Breast epithelium (tissue), 3 donors: ENCODE measurements at regions not wholly inside any gene's neighbourhood (a gene's known extent, or its start where the extent isn't known, plus 50 kb on each side); places are given as distances from the start of the nearest gene placed in this dataset.

Experiments
- POLR2A ChIP-seq: fragments of 450-650 bp; IDR thresholded peaks from one replicate; pipeline ENCODE4 v1.6.1; 2016; ENCODE audit warnings: antibody characterized with exemption, mild to moderate bottlenecking, moderate library complexity
- TF ChIP-seq, protein P1 (sequence below), 3 donors: fragments of 450-650 bp; IDR thresholded peaks; one replicate each; pipeline ENCODE4 v1.5.1; 2016 to 2017; ENCODE audit warnings: antibody characterized with exemption in 3 of 3, mild to moderate bottlenecking in 3 of 3, moderate library complexity in 3 of 3

- TF ChIP-seq, protein P1, sequence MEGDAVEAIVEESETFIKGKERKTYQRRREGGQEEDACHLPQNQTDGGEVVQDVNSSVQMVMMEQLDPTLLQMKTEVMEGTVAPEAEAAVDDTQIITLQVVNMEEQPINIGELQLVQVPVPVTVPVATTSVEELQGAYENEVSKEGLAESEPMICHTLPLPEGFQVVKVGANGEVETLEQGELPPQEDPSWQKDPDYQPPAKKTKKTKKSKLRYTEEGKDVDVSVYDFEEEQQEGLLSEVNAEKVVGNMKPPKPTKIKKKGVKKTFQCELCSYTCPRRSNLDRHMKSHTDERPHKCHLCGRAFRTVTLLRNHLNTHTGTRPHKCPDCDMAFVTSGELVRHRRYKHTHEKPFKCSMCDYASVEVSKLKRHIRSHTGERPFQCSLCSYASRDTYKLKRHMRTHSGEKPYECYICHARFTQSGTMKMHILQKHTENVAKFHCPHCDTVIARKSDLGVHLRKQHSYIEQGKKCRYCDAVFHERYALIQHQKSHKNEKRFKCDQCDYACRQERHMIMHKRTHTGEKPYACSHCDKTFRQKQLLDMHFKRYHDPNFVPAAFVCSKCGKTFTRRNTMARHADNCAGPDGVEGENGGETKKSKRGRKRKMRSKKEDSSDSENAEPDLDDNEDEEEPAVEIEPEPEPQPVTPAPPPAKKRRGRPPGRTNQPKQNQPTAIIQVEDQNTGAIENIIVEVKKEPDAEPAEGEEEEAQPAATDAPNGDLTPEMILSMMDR (IDR thresholded peaks at IDR 0.05): no peak
- TF ChIP-seq POLR2A: no peak
Measured at GRCh38 chr13:97761796-97762540, 191.5 kb upstream of the IPO5 start.
